ENCODE measurements at regions not wholly inside any gene's neighbourhood (a gene's known extent, or its start where the extent isn't known, plus 50 kb on each side); places are given as distances from the start of the nearest gene placed in this dataset.

DNA sequence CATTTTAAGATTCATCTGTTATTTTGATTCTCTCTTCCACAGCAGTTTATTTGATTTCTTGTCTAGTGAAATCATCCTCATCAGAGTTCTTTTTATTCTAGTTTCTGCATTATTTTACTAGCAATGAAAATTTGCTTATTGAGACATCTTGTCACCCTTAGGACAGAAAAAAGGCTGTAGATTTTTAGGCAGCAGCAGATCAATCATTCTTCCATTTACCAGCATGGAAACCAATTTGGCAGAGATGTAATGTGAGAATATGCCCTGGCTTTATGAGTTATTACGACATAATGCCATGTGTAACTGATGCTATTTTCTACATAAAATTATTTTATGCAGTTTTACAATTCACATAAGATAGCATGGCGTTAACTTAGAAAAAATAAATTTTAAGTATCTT, 688.6 kb upstream of the SLC10A2 start:
- in situ Hi-C loops (cut with MboI; ENCODE audit: low sequenced_read_pairs): no loop called here

DNA sequence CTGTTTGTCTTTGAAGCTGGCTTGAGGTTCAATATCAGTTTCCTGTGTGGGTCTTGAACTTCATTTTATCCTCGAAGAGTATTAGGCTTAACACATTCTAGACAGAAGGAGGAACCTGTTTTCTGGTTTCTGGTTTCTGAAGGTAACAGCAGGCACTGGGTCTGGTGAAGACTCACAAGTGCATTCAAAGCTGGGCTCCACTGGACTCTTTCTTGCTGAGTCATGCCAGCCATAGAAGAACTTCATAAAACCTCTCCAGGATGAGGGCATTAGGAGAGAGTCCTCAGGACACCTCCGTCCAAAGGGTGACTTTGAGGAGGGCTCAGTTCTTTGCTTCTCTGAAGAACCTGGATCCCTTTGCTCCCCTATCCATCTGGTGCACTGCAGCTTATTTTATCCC, 668.6 kb upstream of the SLC10A2 start:
- in situ Hi-C loops (cut with MboI; ENCODE audit: low sequenced_read_pairs): no loop called here

DNA sequence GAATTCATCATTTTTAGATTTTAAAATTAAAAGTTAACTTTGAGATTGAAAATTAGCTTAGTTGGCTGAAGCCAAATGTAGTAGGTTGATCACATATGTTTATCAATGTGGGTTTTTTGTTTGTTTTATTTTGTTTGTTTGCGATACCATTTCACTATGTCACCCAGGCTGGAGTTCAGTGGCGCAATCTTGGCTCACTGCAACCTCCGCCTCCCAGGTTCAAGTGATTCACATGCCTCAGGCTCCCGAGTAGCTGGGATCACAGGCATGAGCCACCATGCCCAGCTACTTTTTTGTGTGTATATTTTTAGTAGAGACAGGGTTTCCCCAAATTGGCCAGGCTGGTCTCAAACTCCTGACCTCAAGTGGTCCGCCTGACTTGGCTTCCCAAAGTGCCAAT, 665.7 kb upstream of the SLC10A2 start:
- in situ Hi-C loops (cut with MboI; ENCODE audit: low sequenced_read_pairs): no loop called here

DNA sequence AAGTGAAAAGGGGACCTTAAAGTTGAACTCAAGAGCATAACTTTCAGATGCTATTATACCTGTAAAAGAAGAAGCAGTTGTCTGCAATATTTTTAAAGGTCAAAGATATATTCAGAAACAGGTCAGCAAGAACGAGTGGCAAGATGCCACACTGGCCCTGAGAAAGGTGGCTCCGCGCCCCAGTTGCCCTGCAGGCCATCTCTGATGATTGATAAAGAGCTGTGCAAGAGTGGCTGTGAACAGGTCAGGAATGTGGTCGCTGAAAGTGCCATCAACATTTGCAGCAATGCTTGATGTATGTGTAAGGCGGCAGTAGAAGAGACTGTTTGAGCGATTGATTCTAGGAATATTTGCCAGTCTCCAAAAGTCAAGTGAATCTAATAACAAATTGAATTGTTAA, 664.2 kb upstream of the SLC10A2 start:
- in situ Hi-C loops (cut with MboI; ENCODE audit: low sequenced_read_pairs): no loop called here

DNA sequence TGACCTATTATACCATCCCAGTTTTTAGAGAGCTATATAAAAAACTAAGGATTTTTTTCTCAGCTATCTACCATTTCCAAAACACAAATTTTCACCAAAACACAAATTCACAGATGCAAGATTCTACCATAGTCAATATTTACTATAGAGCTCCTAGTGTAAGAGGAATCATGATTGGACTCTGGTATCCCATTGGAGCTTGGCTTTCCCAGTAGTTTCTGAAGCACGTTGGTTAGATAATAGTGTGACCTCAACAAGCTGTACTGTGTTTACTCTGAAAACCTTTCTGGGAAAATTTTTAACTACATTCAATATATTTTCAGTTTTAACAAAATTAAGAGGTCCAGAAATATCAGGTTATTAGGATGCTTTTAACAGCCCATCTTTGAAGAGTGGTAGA, 660.6 kb upstream of the SLC10A2 start:
- in situ Hi-C loops (cut with MboI; ENCODE audit: low sequenced_read_pairs): no loop called here

DNA sequence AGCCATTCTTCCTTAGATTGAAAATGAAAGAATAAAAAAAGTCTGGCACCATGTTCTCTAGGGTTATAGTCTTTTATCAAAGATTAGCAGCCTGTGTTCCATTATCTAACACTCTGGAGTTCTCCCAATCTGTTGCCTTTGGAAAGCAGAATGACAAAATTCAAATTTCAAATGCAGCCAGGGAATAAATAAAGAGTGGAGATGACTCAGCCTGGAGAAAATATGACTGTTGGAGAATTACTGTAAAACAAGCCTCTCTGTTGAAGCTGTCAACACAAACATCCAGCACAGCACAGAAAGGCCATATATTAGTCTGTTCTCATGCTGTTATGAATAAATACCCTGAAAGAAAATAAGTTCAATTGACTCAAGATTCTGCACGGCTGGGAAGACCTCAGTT, 650.5 kb upstream of the SLC10A2 start:
- in situ Hi-C loops (cut with MboI; ENCODE audit: low sequenced_read_pairs): no loop called here

DNA sequence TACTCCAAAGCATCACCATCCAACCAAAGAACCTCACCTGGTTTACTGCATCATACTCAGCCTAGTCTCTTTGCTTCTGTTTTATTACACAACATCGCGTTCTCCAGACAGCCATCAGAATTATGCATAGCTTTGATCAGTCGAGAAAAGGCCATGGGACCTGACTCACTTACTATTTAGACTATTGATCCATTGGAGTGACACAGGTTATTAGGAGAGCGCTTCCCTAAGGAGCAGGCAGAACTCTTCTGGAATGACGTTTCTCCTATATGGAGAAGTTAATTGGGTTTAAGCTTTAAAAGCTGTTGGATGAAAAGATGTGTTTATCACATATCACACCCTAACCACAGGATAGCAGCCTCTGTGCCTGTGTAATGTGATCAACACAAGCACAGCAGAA, 649.1 kb upstream of the SLC10A2 start:
- in situ Hi-C loops (cut with MboI; ENCODE audit: low sequenced_read_pairs): no loop called here

DNA sequence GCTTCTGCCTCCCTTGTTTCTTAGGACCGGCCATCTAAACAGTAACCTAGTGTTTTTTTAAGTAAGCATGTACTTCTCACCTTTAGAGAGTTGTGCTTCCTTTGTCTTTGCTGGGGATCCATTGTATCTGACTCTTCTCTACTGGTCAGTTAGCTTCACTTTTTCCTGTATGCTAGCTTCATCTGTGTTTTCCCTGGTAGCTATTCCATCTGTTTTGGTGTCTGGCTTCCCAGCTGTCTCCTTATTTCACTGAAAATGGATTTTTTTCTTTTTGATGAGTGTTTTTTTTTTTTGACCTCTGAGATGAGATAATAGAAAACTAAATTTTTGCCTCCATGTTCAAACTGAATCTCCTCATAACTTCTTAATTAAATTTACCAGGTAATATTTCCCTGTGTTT, 637.0 kb upstream of the SLC10A2 start:
- in situ Hi-C loops (cut with MboI; ENCODE audit: low sequenced_read_pairs): no loop called here

DNA sequence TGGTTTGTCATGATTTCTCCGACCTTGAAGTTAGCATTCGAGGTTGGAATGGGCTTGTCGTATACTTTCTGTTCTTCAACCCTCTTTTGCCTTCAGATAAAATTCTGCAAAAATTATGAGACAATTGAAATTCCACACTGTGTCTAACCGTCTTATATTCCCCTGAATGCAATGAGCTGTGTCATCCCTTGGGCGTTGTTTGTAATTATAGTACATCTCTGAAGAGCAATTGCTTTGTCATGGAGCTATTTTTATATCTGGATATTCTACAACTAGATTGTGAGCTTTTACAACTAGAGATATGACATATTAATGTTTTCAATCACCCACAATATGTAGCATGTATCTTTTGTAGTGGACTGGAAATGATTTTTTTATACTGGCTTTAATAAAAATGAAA, 631.8 kb upstream of the SLC10A2 start:
- in situ Hi-C loops (cut with MboI; ENCODE audit: low sequenced_read_pairs): no loop called here

DNA sequence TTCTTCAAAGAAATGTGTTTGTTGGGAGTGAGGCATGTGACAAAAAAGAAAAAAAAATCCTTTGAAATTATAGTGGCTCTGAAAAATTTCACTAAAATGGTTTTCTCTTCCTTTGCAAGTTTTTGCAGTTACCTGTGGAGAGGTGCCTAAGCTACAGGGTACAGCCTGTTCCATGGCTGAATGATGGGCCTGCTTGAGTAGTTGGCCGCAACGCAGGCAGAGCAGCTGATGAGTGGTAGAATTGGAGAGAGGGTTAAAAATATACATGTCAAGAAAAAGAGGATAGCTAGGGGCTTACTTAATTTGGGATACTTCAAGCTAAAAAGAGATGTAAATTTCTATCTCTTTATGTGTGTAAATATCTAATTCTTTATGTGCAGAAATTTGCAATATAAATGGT, 629.1 kb upstream of the SLC10A2 start:
- in situ Hi-C loops (cut with MboI; ENCODE audit: low sequenced_read_pairs): no loop called here

DNA sequence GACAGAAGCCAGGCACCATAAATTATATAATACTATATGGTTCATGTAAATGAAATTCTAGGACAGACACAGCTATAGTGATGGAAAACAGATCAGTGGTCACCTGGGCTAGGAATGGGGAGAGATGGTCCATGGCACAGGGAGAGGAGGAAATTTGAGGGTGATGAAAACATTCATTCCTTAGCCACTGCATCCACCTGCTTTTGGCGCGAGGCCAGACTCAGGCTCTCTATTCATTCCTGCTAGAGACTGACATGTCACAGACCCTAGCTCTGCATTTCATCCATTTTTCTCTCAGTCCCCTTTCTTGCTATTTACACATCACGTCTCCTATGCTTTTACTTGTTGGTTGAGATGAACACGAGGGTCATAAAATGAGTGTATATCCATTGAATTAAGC, 628.3 kb upstream of the SLC10A2 start:
- in situ Hi-C loops (cut with MboI; ENCODE audit: low sequenced_read_pairs): no loop called here

DNA sequence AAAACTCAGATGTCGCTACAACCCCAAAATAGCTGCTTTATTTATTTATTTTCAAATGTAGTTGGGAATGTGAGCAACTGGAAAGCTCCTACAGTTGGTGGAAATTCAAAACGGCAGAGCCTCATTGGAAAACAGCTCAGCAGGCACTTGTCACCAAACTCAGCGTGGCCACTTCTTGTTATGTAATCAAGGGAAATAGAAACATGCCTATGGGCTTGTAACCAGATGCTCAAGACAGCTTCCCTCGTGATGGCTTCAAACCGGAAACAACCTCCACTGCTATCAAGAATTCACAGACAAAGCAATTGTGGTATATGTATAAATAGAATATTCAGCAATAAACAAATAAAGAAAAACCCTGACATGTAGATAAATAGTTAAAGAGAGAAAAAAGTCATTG, 627.8 kb upstream of the SLC10A2 start:
- in situ Hi-C loops (cut with MboI; ENCODE audit: low sequenced_read_pairs): no loop called here

DNA sequence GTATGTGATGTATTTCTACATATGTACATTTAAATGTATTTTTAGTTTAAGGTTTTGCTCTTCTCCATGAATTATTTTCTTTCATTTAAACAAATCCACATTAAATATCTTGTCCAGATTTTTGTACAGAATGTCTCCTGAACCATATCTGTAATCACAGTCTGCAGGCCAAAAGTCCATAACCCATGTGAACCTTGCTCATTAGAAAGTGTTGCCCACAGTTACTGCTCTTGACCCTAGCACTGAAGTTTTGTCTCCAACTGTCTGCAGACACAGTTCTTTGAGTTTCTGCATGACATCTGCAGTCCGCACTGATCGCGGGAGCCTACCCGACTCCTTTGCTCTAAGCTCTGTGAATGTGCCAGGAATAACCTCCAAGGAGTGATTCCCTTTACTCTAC, 626.2 kb upstream of the SLC10A2 start:
- in situ Hi-C loops (cut with MboI; ENCODE audit: low sequenced_read_pairs): no loop called here

DNA sequence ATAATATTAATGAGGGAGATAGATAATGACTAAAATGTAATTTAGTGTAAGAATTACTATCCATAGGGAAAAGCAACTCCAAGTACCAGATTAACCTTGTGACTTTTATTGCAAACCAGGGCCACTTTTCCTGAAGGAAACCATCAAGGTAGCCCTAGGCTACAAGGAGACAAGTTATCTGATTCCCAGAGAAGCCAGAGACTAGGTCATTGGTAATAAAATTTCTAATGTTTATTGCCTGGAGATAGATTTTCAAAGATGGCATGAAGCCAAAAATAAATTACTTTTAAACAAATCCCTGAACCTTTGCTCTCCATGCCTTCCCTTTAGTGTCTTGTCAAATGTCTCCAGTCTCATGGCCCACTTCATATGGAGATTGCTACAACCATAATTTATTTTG, 610.1 kb upstream of the SLC10A2 start:
- in situ Hi-C loops (cut with MboI; ENCODE audit: low sequenced_read_pairs): no loop called here

DNA sequence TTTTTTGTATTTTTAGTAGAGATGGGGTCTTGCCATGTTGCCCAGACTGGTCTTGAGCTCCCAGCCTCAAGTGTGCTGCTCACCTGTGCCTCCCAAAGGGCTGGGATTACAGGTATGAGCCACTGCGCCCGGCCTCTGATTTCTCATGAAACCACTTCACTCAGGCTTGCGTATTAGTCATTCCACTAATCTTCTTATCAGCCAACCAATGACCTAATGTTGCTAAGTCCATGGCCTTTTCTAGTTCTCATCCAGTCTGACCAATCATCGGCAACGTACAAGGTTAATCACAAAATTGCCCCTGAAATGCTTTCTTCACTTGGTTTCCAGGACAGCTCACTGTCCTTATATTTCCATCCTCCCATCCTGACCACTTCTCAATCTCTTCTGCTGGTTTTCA, 605.3 kb upstream of the SLC10A2 start:
- in situ Hi-C loops (cut with MboI; ENCODE audit: low sequenced_read_pairs): no loop called here

DNA sequence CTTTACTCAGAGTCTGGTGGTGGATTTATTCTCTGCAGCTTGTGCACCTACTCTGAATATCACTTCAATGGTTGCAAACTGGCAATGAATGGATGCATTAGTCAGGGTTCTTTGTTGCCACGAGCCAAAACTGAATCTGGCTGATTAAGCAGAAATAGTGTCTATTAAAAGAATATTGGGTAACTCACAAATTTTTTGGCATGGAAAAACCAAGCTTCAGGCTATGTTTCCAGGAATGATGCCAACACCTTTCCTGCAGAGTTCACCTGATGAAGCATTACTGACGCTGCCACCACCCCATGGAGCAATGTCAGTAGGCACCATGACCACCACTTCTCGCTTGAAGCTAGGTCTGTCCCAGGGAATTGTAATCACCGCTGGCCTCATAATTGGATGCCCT, 597.8 kb upstream of the SLC10A2 start:
- in situ Hi-C loops (cut with MboI; ENCODE audit: low sequenced_read_pairs): no loop called here

DNA sequence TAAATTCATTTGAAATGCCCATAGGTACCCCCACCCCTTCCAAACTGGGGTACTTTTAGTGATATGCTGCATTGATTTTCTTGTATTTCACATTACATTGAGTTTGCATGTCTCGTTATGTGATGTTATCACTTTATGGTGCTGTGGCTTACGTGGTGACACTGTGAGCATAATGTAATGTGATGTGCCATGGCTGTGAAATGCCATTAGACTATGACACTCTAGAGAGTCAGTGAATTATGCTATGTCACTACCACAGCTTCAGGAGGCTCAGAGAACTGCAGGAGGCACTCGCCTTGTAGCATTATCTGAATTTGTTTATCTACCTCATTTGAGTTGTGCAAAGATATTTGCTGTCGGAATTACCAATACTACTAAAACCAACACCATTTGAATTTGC, 590.1 kb upstream of the SLC10A2 start:
- in situ Hi-C loops (cut with MboI; ENCODE audit: low sequenced_read_pairs): no loop called here

DNA sequence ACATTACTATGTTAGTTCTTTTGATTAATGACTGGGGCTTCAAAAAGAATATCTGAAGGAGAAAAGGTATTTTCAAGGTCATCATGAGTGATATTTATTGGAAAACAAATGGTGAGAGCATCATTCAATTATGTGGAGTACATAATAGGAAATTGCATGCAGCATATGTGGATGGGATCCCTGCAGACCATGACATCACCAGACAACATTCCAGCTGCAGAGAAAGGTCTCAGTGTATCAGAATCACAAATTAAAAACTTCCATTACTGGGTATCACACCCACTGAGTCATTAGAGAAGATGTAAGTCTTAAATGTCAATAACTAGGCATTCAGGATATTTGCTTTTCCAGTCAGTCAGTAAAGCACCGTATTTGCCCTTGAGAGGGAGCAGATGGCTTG, 574.4 kb upstream of the SLC10A2 start:
- in situ Hi-C loops (cut with MboI; ENCODE audit: low sequenced_read_pairs): no loop called here

DNA sequence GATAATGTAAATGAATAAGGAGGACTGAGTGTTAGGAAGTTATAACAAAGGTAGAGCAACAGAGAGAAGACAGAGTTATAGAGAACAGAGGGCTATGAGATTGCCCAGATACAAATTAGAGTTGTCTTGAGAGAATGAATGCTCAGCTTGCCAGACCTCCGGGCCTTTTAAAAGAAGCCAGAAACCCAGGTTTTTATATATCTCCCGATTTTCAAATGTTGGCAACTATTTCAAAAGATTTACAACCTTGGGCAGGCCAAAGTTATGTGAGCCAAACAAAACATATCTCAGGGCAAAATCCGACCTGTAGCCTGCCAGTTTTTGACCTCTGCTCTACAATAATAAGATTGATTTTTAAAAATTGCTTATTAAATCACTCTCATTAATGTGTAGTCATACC, 573.1 kb upstream of the SLC10A2 start:
- in situ Hi-C loops (cut with MboI; ENCODE audit: low sequenced_read_pairs): no loop called here

DNA sequence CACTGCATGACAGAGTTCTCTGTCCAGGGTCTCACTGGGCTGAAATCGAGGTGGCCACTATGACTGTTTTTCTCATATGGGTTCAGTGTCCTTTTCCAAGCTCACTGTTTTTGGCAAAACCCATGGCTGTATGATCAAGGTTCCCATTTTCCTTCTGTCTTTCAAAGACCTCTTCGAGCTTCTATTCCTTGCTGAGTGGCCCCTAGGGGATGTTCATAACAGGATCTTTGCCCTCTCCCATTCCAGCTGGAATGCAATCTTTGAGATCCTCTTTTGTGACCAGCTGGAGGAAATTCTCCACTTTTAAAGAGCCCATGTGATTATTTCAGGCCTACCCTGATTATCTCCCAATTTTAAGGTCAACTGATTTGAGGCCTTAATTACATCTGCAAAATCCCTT, 572.5 kb upstream of the SLC10A2 start:
- in situ Hi-C loops (cut with MboI; ENCODE audit: low sequenced_read_pairs): no loop called here

DNA sequence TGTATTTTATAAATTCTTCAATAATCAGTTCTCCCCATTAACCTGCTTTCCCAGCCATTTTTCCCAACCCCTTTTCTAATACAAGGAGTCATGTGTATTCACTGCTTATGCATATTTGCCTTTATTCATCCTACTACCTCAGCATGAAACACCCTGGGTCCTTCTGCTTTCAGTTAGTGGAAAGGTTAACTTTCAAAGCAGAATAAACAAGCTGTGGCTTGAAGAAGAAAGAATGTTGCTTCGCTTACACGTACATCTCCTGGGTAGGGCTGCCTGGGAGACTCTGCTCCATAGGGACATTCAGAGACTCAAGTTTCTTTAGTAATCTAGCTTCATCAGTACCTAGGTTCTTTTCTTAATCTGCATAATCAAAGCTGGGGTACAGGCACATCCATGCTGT, 567.8 kb upstream of the SLC10A2 start:
- in situ Hi-C loops (cut with MboI; ENCODE audit: low sequenced_read_pairs): no loop called here

DNA sequence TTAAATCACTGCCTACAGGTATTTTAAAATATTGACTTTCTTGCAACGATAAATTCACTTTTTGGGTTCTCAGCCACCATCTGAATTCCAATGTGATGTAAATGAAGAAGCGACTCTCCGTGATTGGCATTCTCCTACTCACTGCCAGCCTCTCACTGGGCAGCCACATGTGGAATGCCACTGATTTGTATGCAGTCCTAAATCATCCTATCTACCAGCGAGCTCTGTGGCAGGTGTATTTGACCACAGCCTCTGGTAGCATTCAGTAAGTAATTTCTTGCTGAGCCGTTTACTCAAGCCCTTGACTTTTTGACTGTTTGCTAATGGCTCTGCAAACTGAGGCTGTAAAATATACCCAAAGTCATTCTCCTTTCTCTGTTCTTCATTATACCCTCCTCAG, 559.0 kb upstream of the SLC10A2 start:
- in situ Hi-C loops (cut with MboI; ENCODE audit: low sequenced_read_pairs): no loop called here

DNA sequence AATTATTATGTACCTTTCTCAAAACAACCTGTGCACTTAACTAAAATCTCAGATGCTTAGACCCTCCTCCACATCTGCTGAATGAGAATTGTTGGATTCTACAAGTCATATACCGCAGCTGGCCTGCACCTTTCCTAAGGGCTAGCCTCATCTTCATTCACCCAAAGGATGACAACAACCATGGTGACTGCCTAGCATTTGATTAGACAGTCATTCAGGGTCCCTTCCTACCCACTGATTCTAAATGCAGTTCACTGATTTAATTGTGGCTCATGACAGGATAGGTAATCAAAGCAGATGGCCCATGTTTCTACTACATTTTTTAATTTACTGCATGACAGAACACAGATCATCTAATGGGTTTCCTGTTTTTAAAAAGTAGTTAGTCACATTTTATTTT, 551.9 kb upstream of the SLC10A2 start:
- in situ Hi-C loops (cut with MboI; ENCODE audit: low sequenced_read_pairs): no loop called here

DNA sequence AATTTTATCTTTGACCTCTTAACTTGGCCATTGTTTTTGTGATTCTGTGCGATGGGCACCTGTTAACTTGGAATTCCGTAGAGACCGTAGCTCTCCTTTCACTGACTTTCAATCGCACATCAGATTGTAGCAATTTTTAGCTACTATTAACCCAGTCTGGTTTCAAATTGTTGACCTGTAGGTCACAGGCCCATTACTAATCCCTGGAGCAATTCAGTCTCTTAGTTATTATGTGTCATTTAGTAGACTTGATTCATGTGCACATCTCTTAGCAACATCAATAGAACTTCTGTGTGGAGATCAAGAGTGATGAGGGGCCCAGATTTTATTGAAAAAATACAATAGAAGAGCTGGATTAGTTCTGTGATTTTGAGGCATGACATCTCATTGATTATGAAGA, 549.6 kb upstream of the SLC10A2 start:
- in situ Hi-C loops (cut with MboI; ENCODE audit: low sequenced_read_pairs): no loop called here
